OCI-LY1 (cell line): ENCODE measurements at regions not wholly inside any gene's neighbourhood (a gene's known extent, or its start where the extent isn't known, plus 50 kb on each side); places are given as distances from the start of the nearest gene placed in this dataset.

ENCODE experiments used
- EZH2 ChIP-seq: fragments of 200-600 bp; sonication (generic), shearing (Covaris generic); IDR thresholded peaks from 2 replicates; pipeline ENCODE4 v1.8.0; 2017; ENCODE audit warnings: borderline replicate concordance, mixed run types, mild to moderate bottlenecking, antibody characterized with exemption, low read length, moderate library complexity, mixed read lengths
- TF ChIP-seq, protein P1 (sequence below): fragments of 200-600 bp; sonication (generic), shearing (Covaris generic); IDR thresholded peaks from 2 replicates; pipeline ENCODE4 v1.5.1; 2017; ENCODE audit warnings: mild to moderate bottlenecking, antibody characterized with exemption, low read length, moderate library complexity, mixed read lengths

DNA sequence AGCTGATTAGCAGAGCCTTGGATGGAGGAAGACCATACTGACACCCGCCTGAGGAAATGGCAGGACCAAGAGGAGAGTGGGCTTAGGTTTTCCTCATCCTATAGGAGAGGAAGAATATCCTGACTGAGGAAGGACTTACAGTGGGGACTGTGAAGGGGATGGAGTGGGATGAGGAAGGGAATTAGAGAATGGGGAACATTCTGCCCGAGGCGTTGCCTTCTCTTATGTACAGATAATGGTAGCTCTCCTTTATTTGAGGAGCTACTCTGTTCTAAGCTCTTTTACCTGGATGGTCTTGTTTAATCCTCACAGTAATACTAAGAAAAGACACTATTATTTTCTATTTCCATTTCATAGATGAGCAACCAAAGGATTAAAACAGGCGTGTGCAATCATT, 56.0 kb downstream of the OLFML3 start:
- TF ChIP-seq, protein P1, sequence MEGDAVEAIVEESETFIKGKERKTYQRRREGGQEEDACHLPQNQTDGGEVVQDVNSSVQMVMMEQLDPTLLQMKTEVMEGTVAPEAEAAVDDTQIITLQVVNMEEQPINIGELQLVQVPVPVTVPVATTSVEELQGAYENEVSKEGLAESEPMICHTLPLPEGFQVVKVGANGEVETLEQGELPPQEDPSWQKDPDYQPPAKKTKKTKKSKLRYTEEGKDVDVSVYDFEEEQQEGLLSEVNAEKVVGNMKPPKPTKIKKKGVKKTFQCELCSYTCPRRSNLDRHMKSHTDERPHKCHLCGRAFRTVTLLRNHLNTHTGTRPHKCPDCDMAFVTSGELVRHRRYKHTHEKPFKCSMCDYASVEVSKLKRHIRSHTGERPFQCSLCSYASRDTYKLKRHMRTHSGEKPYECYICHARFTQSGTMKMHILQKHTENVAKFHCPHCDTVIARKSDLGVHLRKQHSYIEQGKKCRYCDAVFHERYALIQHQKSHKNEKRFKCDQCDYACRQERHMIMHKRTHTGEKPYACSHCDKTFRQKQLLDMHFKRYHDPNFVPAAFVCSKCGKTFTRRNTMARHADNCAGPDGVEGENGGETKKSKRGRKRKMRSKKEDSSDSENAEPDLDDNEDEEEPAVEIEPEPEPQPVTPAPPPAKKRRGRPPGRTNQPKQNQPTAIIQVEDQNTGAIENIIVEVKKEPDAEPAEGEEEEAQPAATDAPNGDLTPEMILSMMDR: no peak
- no peak for TF ChIP-seq EZH2
